Stimulated activated naive CD8-positive, alpha-beta T cell treated with anti-CD3 and anti-CD28 coated beads, Interleukin-15, amount 100 ng/mL, for 72 hours (primary cell): ENCODE measurements at regions not wholly inside any gene's neighbourhood (a gene's known extent, or its start where the extent isn't known, plus 50 kb on each side); places are given as distances from the start of the nearest gene placed in this dataset.

Source experiments
- ATAC-seq: fragments of 150-1000 bp; cut with Tn5 transposase; 2 replicates; pipeline ENCODE4 v1.10.0; 2021; ENCODE audit warnings: mild to moderate bottlenecking, moderate library complexity
- DNase-seq, 2 donors: peaks; one replicate each; pipeline ENCODE4 v3.0.0; 2021 to 2022
- H3K27ac Mint-ChIP-seq, 2 donors: one replicate each; pipeline ENCODE4 v1.8.0; 2022; ENCODE audit warnings: mild to moderate bottlenecking in 2 of 2, mixed read lengths in 2 of 2, moderate library complexity in 2 of 2
- H3K27me3 Mint-ChIP-seq: one replicate; pipeline ENCODE4 v1.8.0; 2022; ENCODE audit warnings: mixed read lengths
- H3K4me1 Mint-ChIP-seq: one replicate; pipeline ENCODE4 v1.8.0; 2022; ENCODE audit warnings: mild to moderate bottlenecking, mixed read lengths
- H3K4me3 Mint-ChIP-seq, 2 donors: one replicate each; pipeline ENCODE4 v1.8.0; 2022; ENCODE audit warnings: mild to moderate bottlenecking in 2 of 2, mixed read lengths in 2 of 2, moderate library complexity in 1 of 2
- H3K9me3 Mint-ChIP-seq, 2 donors: one replicate each; pipeline ENCODE4 v1.8.0; 2022; ENCODE audit warnings: mixed read lengths in 2 of 2

DNA sequence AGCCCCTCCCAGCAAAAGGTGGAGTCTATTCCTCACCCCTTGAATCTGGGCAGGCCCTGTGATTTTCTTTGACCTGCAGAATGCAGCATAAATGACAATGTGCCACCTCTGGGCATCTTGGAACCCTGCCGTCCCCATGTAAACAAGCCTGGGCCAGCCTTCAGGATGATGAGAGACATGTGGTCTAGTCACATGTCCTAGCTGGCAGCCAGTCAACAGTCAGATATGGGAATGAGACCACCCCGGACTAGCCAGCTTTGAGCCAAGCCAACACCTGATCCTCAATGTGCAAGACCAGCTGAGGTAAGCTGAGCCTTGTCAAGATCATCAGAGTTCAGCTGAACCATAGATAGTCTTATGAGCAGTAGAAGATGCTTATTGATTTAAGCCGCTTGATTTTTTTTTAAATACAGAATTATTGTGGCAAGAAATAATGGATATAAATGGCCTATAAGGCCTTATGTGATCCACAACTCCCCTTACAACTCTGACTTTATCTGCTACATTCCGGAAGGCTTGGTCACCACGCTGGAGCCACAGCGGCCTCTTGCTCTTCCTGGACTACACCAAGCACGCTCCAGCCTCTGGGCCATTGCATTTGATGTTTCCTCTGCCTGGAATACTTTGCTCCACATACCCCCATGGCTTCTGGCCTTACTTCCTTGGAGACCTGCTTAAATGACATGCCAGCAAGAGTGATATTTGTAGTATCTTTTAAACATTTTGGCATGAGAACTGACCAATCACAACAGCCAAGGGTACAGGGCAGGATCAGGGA lies 225.9 kb upstream of the SESN3 start:
- Mint-ChIP-seq H3K27ac (no peak overlapping the region), H3K4me1 (peaks cover 13% of the 10 kb centered on the region), H3K4me3 (no peak overlapping the region), H3K9me3 (peaks cover 0 to 13% of the 10 kb centered on the region in 2 donors), H3K27me3 (no peaks in the 10 kb centered on the region)
- ATAC-seq: no peak
- no peak for DNase-seq

GRCh38 chr11:95455228-95455970 lies 224.4 kb upstream of the SESN3 start:
- Mint-ChIP-seq H3K27ac (no peak overlapping the region), H3K9me3 (peaks cover 0 to 3% of the 10 kb centered on the region in 2 donors), H3K4me1 (peaks cover 13% of the 10 kb centered on the region), H3K4me3 (no peak overlapping the region), H3K27me3 (no peaks in the 10 kb centered on the region)
- DNase-seq: no peak
- ATAC-seq: no peak

DNA sequence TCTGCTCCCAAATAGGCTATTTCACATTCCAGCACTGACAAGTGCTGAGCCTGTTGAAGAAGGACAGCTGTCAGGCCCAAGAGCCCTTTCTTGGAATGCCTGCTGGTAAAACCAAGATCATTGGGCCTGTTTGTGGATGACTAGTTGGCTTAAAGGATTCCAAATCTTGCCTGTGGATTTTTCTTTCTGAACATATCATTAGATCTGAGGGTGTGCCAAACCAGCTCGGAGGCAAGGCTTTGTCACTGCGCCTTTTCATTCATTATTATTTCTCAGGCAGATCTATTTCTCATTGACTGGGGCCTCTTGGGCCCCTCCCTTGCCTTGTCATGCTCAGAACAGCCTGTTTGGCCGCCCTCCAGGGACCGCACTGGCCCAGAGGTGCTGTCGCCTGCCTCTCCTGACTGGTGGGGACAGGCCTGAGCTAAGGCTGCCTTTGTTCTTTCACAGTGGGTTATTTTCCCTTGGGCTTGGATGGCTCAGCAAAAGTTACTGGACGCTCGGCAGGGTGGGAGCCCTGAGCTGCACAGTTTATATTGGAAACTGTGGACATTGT lies 222.7 kb upstream of the SESN3 start:
- Mint-ChIP-seq H3K4me3 (no peak overlapping the region), H3K9me3 (peaks cover 0 to 7% of the 10 kb centered on the region in 2 donors), H3K27ac (no peak overlapping the region), H3K27me3 (no peaks in the 10 kb centered on the region), H3K4me1 (peaks cover 13% of the 10 kb centered on the region)
- no peak for DNase-seq
- no peak for ATAC-seq

GRCh38 chr11:95451682-95452081 lies 220.7 kb upstream of the SESN3 start:
- Mint-ChIP-seq H3K9me3 (peaks cover 0 to 7% of the 10 kb centered on the region in 2 donors), H3K27me3 (no peaks in the 10 kb centered on the region), H3K4me3 (no peak overlapping the region), H3K4me1 (peaks cover 13% of the 10 kb centered on the region), H3K27ac (no peak overlapping the region)
- DNase-seq (no peak), ATAC-seq (no peak)

GRCh38 chr11:95451261-95451660 lies 220.3 kb upstream of the SESN3 start:
- ATAC-seq: no peak
- H3K27me3 Mint-ChIP-seq: no peaks in the 10 kb centered on the region
- H3K9me3 Mint-ChIP-seq: peaks cover 0 to 7% of the 10 kb centered on the region in 2 donors
- no peak overlapping the region for H3K4me3 Mint-ChIP-seq
- H3K4me1 Mint-ChIP-seq: peaks cover 13% of the 10 kb centered on the region
- no peak for DNase-seq
- no peak overlapping the region for H3K27ac Mint-ChIP-seq

- Mint-ChIP-seq H3K9me3 (peaks cover 0 to 7% of the 10 kb centered on the region in 2 donors), H3K4me1 (peaks cover 9% of the 10 kb centered on the region), H3K4me3 (no peak overlapping the region), H3K27ac (no peak overlapping the region), H3K27me3 (no peaks in the 10 kb centered on the region)
- no peak for ATAC-seq
- DNase-seq: no peak
Measured at GRCh38 chr11:95450547-95451123, 219.6 kb upstream of the SESN3 start.

- ATAC-seq: no peak
- no peaks in the 10 kb centered on the region for H3K27me3 Mint-ChIP-seq
- peaks cover 28% of the 10 kb centered on the region for H3K4me1 Mint-ChIP-seq
- no peak overlapping the region for H3K27ac Mint-ChIP-seq
- DNase-seq: no peak
- H3K4me3 Mint-ChIP-seq: no peak overlapping the region
- peaks cover 0 to 7% of the 10 kb centered on the region in 2 donors for H3K9me3 Mint-ChIP-seq
Measured at GRCh38 chr11:95445746-95446333, 214.8 kb upstream of the SESN3 start.

- Mint-ChIP-seq H3K4me3 (no peak overlapping the region), H3K27me3 (no peaks in the 10 kb centered on the region), H3K27ac (no peak overlapping the region), H3K4me1 (peaks cover 28% of the 10 kb centered on the region), H3K9me3 (peaks cover 0 to 5% of the 10 kb centered on the region in 2 donors)
- no peak for DNase-seq
- ATAC-seq: no peak
Measured at GRCh38 chr11:95444309-95445241, 213.6 kb upstream of the SESN3 start.

DNA sequence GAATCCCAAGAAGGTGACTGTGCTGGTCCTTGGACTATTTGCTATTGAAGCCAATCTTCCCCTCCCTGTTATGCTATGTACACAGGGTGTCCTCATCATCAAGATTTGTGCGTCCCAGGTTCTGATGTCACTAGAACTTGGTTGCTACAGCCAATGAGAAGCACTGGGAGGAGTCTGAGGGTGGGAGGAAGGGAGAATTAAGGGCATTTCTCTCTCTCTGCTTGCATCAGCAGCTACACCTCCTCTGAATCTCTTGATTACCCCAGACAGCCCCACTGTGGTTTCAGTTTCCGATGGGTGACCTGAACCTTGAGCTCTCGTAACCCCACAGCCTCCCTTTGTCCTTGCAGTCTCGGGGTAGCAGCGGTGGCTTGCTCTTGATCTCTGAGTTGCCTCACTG lies 212.4 kb upstream of the SESN3 start:
- no peaks in the 10 kb centered on the region for H3K27me3 Mint-ChIP-seq
- DNase-seq (peak; percentile 13 to 19), ATAC-seq (peak; percentile 79)
- H3K4me1 Mint-ChIP-seq: peaks cover 28% of the 10 kb centered on the region
- no peak overlapping the region for H3K27ac Mint-ChIP-seq
- H3K4me3 Mint-ChIP-seq: no peak overlapping the region
- H3K9me3 Mint-ChIP-seq: no peaks in the 10 kb centered on the region

- H3K4me1 Mint-ChIP-seq: peaks cover 28% of the 10 kb centered on the region
- ATAC-seq (no peak), DNase-seq (no peak)
- no peak overlapping the region for H3K27ac Mint-ChIP-seq
- H3K4me3 Mint-ChIP-seq: no peak overlapping the region
- no peaks in the 10 kb centered on the region for H3K27me3 Mint-ChIP-seq
- no peaks in the 10 kb centered on the region for H3K9me3 Mint-ChIP-seq
Measured at GRCh38 chr11:95442531-95443050, 211.6 kb upstream of the SESN3 start.

GRCh38 chr11:95435628-95436353 lies 204.8 kb upstream of the SESN3 start:
- ATAC-seq: no peak
- Mint-ChIP-seq H3K27ac (no peak overlapping the region), H3K4me1 (peaks cover 15% of the 10 kb centered on the region), H3K9me3 (no peaks in the 10 kb centered on the region), H3K27me3 (no peaks in the 10 kb centered on the region), H3K4me3 (no peak overlapping the region)
- DNase-seq: no peak

DNA sequence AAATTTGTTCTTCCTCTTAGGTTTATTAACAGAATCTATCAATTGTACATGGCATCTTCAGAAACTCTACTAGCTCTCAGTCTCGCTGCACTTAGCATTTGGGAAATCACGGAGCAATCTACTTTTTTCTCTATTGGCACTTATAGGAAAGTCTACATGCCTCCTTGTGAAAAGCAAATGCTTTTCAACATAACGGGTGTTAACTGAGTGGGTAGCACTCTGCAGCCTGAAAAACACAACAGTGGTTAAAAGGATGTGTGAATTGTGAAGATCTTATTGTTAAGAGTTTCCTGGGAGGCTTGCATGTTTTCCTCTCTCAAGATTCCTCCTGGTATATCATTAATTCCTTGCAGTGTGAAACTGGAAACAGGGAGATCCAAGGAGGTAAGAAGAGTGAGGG lies 204.2 kb upstream of the SESN3 start:
- DNase-seq (no peak), ATAC-seq (no peak)
- H3K9me3 Mint-ChIP-seq: no peaks in the 10 kb centered on the region
- H3K27me3 Mint-ChIP-seq: no peaks in the 10 kb centered on the region
- no peak overlapping the region for H3K27ac Mint-ChIP-seq
- peaks cover 15% of the 10 kb centered on the region for H3K4me1 Mint-ChIP-seq
- no peak overlapping the region for H3K4me3 Mint-ChIP-seq

- no peak overlapping the region for H3K27ac Mint-ChIP-seq
- H3K4me3 Mint-ChIP-seq: no peak overlapping the region
- H3K4me1 Mint-ChIP-seq: peaks cover 15% of the 10 kb centered on the region
- DNase-seq (no peak), ATAC-seq (no peak)
- no peaks in the 10 kb centered on the region for H3K27me3 Mint-ChIP-seq
- no peaks in the 10 kb centered on the region for H3K9me3 Mint-ChIP-seq
Measured at GRCh38 chr11:95434489-95435057, 203.6 kb upstream of the SESN3 start.

GRCh38 chr11:95434009-95434408 lies 203.0 kb upstream of the SESN3 start:
- Mint-ChIP-seq H3K4me1 (peaks cover 15% of the 10 kb centered on the region), H3K9me3 (no peaks in the 10 kb centered on the region), H3K27me3 (no peaks in the 10 kb centered on the region), H3K27ac (no peak overlapping the region), H3K4me3 (no peak overlapping the region)
- no peak for DNase-seq
- no peak for ATAC-seq
